ENCODE measurements at regions not wholly inside any gene's neighbourhood (a gene's known extent, or its start where the extent isn't known, plus 50 kb on each side); places are given as distances from the start of the nearest gene placed in this dataset.
"Not testable (repeated sequence)": the region's sequence is repeated elsewhere in the genome, so short reads cannot be mapped to it uniquely, and the experiment has no call there.

- no peaks in the 10 kb centered on the region for H3K4me1 Mint-ChIP-seq
- no peak overlapping the region for H3K27ac Mint-ChIP-seq
- TF ChIP-seq, protein P1, sequence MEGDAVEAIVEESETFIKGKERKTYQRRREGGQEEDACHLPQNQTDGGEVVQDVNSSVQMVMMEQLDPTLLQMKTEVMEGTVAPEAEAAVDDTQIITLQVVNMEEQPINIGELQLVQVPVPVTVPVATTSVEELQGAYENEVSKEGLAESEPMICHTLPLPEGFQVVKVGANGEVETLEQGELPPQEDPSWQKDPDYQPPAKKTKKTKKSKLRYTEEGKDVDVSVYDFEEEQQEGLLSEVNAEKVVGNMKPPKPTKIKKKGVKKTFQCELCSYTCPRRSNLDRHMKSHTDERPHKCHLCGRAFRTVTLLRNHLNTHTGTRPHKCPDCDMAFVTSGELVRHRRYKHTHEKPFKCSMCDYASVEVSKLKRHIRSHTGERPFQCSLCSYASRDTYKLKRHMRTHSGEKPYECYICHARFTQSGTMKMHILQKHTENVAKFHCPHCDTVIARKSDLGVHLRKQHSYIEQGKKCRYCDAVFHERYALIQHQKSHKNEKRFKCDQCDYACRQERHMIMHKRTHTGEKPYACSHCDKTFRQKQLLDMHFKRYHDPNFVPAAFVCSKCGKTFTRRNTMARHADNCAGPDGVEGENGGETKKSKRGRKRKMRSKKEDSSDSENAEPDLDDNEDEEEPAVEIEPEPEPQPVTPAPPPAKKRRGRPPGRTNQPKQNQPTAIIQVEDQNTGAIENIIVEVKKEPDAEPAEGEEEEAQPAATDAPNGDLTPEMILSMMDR (IDR thresholded peaks at IDR 0.05), result no peak
- H3K4me3 Mint-ChIP-seq, result no peak overlapping the region
- DNase-seq (no peak), ATAC-seq (ENCODE audit: low read depth) (no peak)
- peaks cover 2% of the 10 kb centered on the region for H3K9me3 Mint-ChIP-seq
- H3K36me3 Mint-ChIP-seq (ENCODE audit: low read depth), result no peaks in the 10 kb centered on the region
- POLR2A ChIA-PET, result no interaction called here
- H3K27me3 Mint-ChIP-seq, result no peaks in the 10 kb centered on the region
- CTCF ChIA-PET, result no interaction called here
- intact Hi-C loops (cut with micrococcal nuclease), result no loop called here
These were observed 738.0 kb downstream of the EPHA7 start for GRCh38 chr6:92681401-92681800.

DNA sequence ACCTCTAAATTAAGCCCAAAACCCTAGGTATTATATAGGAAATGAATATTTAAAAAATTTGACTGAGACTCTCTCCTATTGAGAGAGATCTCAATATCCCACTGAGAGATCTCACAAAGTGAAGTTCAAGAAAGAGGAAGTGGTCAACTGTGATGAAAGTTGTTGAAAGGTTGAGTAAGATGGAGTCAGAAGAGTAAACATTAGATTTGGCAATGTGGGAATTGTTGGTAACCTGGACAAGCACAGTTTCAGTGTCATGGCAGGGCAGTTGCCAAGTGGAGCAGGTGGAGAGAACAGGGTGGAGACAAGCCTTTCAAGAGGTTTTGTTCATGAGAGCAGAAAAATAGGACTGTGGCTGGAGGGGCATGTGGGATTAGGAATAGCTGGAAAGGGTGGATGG is 747.9 kb downstream of the EPHA7 start:
- POLR2A ChIA-PET; H3K27me3 Mint-ChIP-seq; H3K4me3 Mint-ChIP-seq; H3K9me3 Mint-ChIP-seq; CTCF ChIA-PET; H3K4me1 Mint-ChIP-seq; ATAC-seq (ENCODE audit: low read depth); intact Hi-C loops (cut with micrococcal nuclease); H3K36me3 Mint-ChIP-seq (ENCODE audit: low read depth); H3K27ac Mint-ChIP-seq; DNase-seq: not testable (repeated sequence)

DNA sequence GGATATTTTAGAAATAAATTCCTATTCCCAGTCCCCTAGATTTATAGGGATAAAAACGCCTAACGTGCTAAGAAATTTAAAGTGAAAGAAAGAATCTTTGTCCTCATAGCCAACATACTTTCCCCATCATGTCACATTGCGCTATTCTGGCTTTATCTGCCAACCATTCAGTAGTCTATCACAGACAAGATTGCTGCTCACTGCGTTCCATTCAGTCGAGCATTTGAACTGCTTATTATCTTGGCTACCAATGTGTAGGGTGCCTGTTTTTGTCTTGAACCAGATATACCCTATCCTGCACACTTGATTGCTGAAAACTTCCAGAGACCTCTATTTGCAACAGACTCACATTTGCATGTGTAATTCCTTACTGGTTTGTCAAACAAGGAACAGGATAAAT is 751.5 kb downstream of the EPHA7 start:
- no peak for DNase-seq
- no peaks in the 10 kb centered on the region for H3K27me3 Mint-ChIP-seq
- CTCF ChIA-PET, result no interaction called here
- no peak overlapping the region for H3K4me3 Mint-ChIP-seq
- H3K36me3 Mint-ChIP-seq (ENCODE audit: low read depth), result no peaks in the 10 kb centered on the region
- H3K27ac Mint-ChIP-seq, result no peak overlapping the region
- TF ChIP-seq, protein P1 (IDR thresholded peaks at IDR 0.05), result no peak
- POLR2A ChIA-PET, result no interaction called here
- intact Hi-C loops (cut with micrococcal nuclease), result no loop called here
- no peaks in the 10 kb centered on the region for H3K4me1 Mint-ChIP-seq
- ATAC-seq (ENCODE audit: low read depth), result no peak
- no peaks in the 10 kb centered on the region for H3K9me3 Mint-ChIP-seq

GRCh38 chr6:92648364-92649086 is 770.8 kb downstream of the EPHA7 start:
- TF ChIP-seq, protein P1 (IDR thresholded peaks at IDR 0.05), result no peak
- CTCF ChIA-PET, result no interaction called here
- Mint-ChIP-seq H3K36me3 (ENCODE audit: low read depth) (no peaks in the 10 kb centered on the region), H3K27ac (no peak overlapping the region), H3K4me3 (no peak overlapping the region), H3K9me3 (peaks cover 9% of the 10 kb centered on the region), H3K4me1 (no peaks in the 10 kb centered on the region), H3K27me3 (no peaks in the 10 kb centered on the region)
- ATAC-seq (ENCODE audit: low read depth) (no peak), DNase-seq (no peak)
- POLR2A ChIA-PET, result no interaction called here
- intact Hi-C loops (cut with micrococcal nuclease), result no loop called here

DNA sequence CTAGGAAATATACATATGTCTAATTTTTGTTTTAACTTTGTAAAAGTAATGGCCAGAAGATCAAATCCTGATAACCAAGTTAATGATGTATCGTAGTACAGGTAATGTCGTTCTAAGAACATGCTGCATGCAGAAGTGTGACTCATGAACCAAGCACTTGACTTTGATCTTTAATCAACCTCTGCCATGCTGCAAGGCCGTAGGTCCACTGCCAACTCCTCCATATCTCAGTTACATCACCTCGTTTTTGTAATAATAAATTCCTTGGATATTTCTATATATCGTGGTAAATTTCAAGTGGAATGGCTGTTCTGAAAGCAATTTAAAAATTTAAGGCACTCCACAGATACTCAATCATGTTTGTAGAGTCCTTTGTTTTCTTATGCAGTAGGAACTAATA is 771.7 kb downstream of the EPHA7 start:
- intact Hi-C loops (cut with micrococcal nuclease), result no loop called here
- no peak overlapping the region for H3K27ac Mint-ChIP-seq
- ChIA-PET CTCF (no interaction called here), POLR2A (no interaction called here)
- no peaks in the 10 kb centered on the region for H3K4me1 Mint-ChIP-seq
- no peaks in the 10 kb centered on the region for H3K27me3 Mint-ChIP-seq
- TF ChIP-seq, protein P1 (IDR thresholded peaks at IDR 0.05), result no peak
- peaks cover 8% of the 10 kb centered on the region for H3K9me3 Mint-ChIP-seq
- DNase-seq (no peak), ATAC-seq (ENCODE audit: low read depth) (no peak)
- H3K36me3 Mint-ChIP-seq (ENCODE audit: low read depth), result no peaks in the 10 kb centered on the region
- no peak overlapping the region for H3K4me3 Mint-ChIP-seq

DNA sequence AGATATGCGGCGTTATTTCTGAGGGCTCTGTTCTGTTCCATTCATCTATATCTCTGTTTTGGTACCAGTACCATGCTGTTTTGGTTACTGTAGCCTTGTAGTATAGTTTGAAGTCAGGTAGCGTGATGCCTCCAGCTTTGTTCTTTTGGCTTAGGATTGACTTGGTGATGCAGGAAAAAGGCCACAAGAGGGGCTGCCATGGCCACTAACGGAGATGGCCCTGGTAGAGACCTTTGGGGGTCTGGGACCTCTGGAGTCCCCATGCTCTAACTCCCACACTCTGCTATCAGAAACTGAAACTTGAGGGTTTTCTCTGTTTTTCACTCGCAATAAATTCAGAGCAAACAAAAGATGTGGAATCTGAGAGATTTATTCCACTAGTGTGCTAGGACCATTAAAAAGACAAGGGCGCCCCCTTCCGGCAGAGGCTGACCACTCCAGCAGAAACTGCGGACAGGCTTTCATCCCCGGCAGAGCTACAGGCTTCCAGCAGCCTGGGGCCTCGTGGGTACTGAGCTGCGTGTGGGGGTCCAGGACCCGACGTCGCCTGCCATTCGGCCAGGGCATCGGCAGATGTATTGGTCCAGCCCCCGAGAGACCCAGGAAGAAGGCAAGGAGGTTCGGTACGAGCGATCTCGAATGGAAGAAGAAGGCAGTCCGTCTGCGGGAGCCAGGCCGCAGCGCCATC is 775.1 kb downstream of the EPHA7 start:
- CTCF ChIA-PET; POLR2A ChIA-PET; ATAC-seq (ENCODE audit: low read depth); intact Hi-C loops (cut with micrococcal nuclease); H3K36me3 Mint-ChIP-seq (ENCODE audit: low read depth); H3K4me3 Mint-ChIP-seq; H3K4me1 Mint-ChIP-seq; H3K27me3 Mint-ChIP-seq; H3K27ac Mint-ChIP-seq; H3K9me3 Mint-ChIP-seq; DNase-seq: not testable (repeated sequence)

Data from activated B cell treated with CpG ODN at 0.5 μM for 24 hours (primary cell).